DND-41 (cell line): ENCODE measurements at regions not wholly inside any gene's neighbourhood (a gene's known extent, or its start where the extent isn't known, plus 50 kb on each side); places are given as distances from the start of the nearest gene placed in this dataset.

Experiments
- ATAC-seq: fragments of 200-7000 bp; cut with Tn5 transposase; 3 replicates; pipeline ENCODE4 v1.9.1; 2021; ENCODE audit warnings: low read depth; ENCODE audit not compliant: insufficient read depth
- DNase-seq: peaks from one replicate; pipeline ENCODE4 v3.0.0-alpha.2; 2020
- H2AFZ ChIP-seq: 2 replicates; pipeline ENCODE4 v1.6.0; 2012; ENCODE audit warnings: low read depth, low read length
- H3K27ac ChIP-seq: 2 replicates; pipeline ENCODE4 v1.5.1; 2012; ENCODE audit warnings: low read length, inconsistent platforms
- H3K27me3 ChIP-seq: fragments of 200-600 bp; sonication (generic); 2 replicates; pipeline ENCODE4 v1.6.0; 2012; ENCODE audit warnings: low read length, mild to moderate bottlenecking, inconsistent platforms; ENCODE audit not compliant: insufficient read depth, poor library complexity
- H3K36me3 ChIP-seq: 2 replicates; pipeline ENCODE4 v1.5.1; 2012; ENCODE audit warnings: low read length, inconsistent platforms; ENCODE audit not compliant: insufficient read depth
- H3K4me1 ChIP-seq: 2 replicates; pipeline ENCODE4 v1.5.1; 2012; ENCODE audit warnings: mild to moderate bottlenecking, low read length; ENCODE audit not compliant: insufficient read depth
- H3K4me2 ChIP-seq: 2 replicates; pipeline ENCODE4 v1.6.0; 2012; ENCODE audit warnings: mild to moderate bottlenecking, moderate library complexity, low read length, inconsistent platforms; ENCODE audit not compliant: insufficient read depth
- H3K4me3 ChIP-seq, 2 experiments: fragments of 200-600 bp in 1 of 2; shearing (Covaris generic) in 1 of 2; 2 replicates each; pipeline ENCODE4 v1.5.1; 2012 to 2016; ENCODE audit warnings: inconsistent platforms in 2 of 2, low read length in 2 of 2, mild to moderate bottlenecking in 2 of 2, low read depth in 1 of 2, moderate library complexity in 1 of 2
- H3K79me2 ChIP-seq: 2 replicates; pipeline ENCODE4 v1.6.0; 2012; ENCODE audit warnings: low read length, inconsistent platforms; ENCODE audit not compliant: insufficient read depth
- H3K9ac ChIP-seq: 2 replicates; pipeline ENCODE4 v1.6.0; 2012; ENCODE audit warnings: low read depth, mild to moderate bottlenecking, inconsistent platforms, low read length, moderate library complexity
- H3K9me3 ChIP-seq: 2 replicates; pipeline ENCODE4 v1.5.1; 2012; ENCODE audit warnings: low read length, moderate library complexity, mild to moderate bottlenecking, inconsistent platforms; ENCODE audit not compliant: insufficient read depth, severe bottlenecking
- H4K20me1 ChIP-seq: 2 replicates; pipeline ENCODE4 v1.6.0; 2012; ENCODE audit warnings: low read length; ENCODE audit not compliant: insufficient read depth
- EZH2 ChIP-seq: IDR thresholded peaks from 3 replicates; pipeline ENCODE4 v1.6.1; 2012; ENCODE audit warnings: borderline replicate concordance, low read depth, mild to moderate bottlenecking, moderate library complexity, low read length, inconsistent platforms; ENCODE audit not compliant: severe bottlenecking
- TF ChIP-seq, protein P1 (sequence below): IDR thresholded peaks from 2 replicates; pipeline ENCODE4 v1.5.1; 2012; ENCODE audit warnings: borderline replicate concordance, low read length, moderate library complexity, mild to moderate bottlenecking; ENCODE audit not compliant: poor library complexity, severe bottlenecking; ENCODE audit errors: extremely low read depth

DNA sequence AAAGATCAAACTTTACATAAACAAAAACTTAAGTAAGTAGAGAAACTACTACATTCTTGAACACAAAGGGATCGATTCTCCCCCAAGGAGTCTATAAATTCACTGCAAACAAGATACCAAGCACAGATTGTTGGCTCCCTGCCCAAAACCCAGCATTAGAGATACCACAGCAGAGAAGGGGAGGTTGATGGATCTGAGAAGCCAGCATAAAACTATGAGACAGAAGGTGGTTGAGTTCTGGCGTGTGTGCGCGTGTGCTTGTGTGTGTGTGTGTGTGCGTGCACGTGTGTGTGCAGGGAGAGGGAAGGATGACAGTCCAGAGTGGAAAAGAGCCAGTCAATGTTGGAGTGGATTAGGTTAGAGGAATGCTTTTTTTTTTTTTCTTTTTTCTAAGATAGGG is 143.2 kb upstream of the PRR20G start:
- Histone ChIP-seq H4K20me1 (no peaks in the 10 kb centered on the region), H3K4me1 (no peaks in the 10 kb centered on the region), H3K4me2 (no peak overlapping the region), H3K36me3 (no peaks in the 10 kb centered on the region), H3K9ac (no peak overlapping the region), H3K79me2 (no peaks in the 10 kb centered on the region), H3K9me3 (no peaks in the 10 kb centered on the region), H2AFZ (no peak overlapping the region), H3K27me3 (peaks cover 3% of the 10 kb centered on the region), H3K27ac (no peak overlapping the region), H3K4me3 (no peak overlapping the region)
- ATAC-seq (no peak), DNase-seq (no peak)
- TF ChIP-seq, protein P1, sequence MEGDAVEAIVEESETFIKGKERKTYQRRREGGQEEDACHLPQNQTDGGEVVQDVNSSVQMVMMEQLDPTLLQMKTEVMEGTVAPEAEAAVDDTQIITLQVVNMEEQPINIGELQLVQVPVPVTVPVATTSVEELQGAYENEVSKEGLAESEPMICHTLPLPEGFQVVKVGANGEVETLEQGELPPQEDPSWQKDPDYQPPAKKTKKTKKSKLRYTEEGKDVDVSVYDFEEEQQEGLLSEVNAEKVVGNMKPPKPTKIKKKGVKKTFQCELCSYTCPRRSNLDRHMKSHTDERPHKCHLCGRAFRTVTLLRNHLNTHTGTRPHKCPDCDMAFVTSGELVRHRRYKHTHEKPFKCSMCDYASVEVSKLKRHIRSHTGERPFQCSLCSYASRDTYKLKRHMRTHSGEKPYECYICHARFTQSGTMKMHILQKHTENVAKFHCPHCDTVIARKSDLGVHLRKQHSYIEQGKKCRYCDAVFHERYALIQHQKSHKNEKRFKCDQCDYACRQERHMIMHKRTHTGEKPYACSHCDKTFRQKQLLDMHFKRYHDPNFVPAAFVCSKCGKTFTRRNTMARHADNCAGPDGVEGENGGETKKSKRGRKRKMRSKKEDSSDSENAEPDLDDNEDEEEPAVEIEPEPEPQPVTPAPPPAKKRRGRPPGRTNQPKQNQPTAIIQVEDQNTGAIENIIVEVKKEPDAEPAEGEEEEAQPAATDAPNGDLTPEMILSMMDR: no peak
- TF ChIP-seq EZH2: no peak

DNA sequence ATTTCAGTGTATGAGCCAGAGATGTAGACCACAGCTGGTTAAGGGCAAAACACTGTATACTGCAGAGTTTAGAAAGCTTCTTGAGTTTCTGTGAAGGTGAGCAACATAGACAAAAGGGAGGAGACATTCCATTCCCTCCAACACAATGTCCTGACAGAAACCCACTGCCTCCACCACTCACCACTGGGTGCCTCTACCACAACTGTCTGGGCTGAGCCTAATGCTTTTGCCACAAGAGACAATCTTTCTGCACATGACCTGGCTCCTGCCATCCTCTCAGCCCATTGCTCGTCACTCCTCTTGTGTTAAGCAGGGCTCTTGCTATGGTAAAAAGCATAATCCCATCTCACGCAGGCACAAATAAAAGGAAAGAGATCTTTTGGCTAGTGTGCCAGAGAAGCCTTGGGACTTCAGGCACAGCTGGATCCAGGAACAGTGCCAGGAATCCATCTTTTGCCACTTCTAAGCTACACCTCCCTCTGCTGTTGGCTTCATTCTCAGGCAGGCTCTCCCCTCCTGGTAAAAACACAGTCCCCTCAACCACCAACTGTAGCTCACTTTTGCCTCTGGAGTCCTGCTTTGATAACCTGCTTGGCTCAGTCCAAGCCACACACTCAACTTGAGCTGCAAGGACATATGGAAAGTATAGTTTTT is 140.6 kb upstream of the PRR20G start:
- Histone ChIP-seq H4K20me1 (peaks cover 9% of the 10 kb centered on the region; the same call in 1 of the 2 replicates), H3K79me2 (no peaks in the 10 kb centered on the region), H2AFZ (no peak overlapping the region), H3K9ac (no peak overlapping the region), H3K9me3 (no peaks in the 10 kb centered on the region), H3K4me1 (no peaks in the 10 kb centered on the region), H3K27ac (no peak overlapping the region), H3K4me3 (no peak overlapping the region), H3K4me2 (no peak overlapping the region), H3K36me3 (no peaks in the 10 kb centered on the region), H3K27me3 (peaks cover 3% of the 10 kb centered on the region)
- no peak for DNase-seq
- no peak for ATAC-seq
- TF ChIP-seq, protein P1: no peak
- TF ChIP-seq EZH2: no peak

DNA sequence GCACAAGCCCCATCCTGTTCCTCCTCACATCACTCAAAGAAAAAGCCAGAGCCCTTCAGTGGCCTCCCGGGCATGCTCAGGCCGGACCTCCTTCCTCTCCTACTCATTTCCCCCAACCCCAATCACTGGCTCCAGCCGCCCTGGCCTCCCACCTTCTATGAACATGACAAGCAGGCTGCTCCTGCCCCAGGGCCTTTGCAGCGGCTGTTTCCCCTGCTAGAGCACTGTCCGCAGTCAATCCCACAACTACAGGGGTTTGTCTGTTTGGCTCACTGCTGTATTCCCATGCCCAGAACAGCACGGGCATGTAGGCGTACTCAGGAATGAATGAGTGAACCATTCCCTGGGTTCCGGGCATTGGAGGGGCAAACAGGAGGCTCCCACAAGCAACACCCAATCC is 139.8 kb upstream of the PRR20G start:
- H3K9ac ChIP-seq: no peak overlapping the region
- TF ChIP-seq, protein P1: no peak
- no peaks in the 10 kb centered on the region for H3K36me3 ChIP-seq
- H2AFZ ChIP-seq: no peak overlapping the region
- H3K4me3 ChIP-seq: no peak overlapping the region
- no peak overlapping the region for H3K4me2 ChIP-seq
- peaks cover 3% of the 10 kb centered on the region for H3K27me3 ChIP-seq
- DNase-seq (no peak), ATAC-seq (no peak)
- H3K9me3 ChIP-seq: no peaks in the 10 kb centered on the region
- peaks cover 9% of the 10 kb centered on the region; the same call in 1 of the 2 replicates for H4K20me1 ChIP-seq
- no peaks in the 10 kb centered on the region for H3K79me2 ChIP-seq
- H3K27ac ChIP-seq: no peak overlapping the region
- no peaks in the 10 kb centered on the region for H3K4me1 ChIP-seq
